GM18498 (cell line): ENCODE measurements at regions not wholly inside any gene's neighbourhood (a gene's known extent, or its start where the extent isn't known, plus 50 kb on each side); places are given as distances from the start of the nearest gene placed in this dataset.
"Not testable (repeated sequence)": the region's sequence is repeated elsewhere in the genome, so short reads cannot be mapped to it uniquely, and the experiment has no call there.

Experiments
- ATAC-seq: cut with Tn5 transposase; IDR thresholded peaks from one replicate; pipeline ENCODE4 v1.9.1; 2021; ENCODE audit warnings: mild to moderate bottlenecking, moderate library complexity; ENCODE audit not compliant: unreplicated experiment

- peak; percentile 84 for ATAC-seq
Observed at GRCh38 chr7:150189963-150190362, 133.2 kb upstream of the LRRC61 start.

- ATAC-seq, result not testable (repeated sequence)
Observed at GRCh38 chr7:150192541-150192940, 130.6 kb upstream of the LRRC61 start.

- ATAC-seq, result not testable (repeated sequence)
Observed at GRCh38 chr7:150193866-150194265, 129.3 kb upstream of the LRRC61 start.
